ENCODE measurements at regions not wholly inside any gene's neighbourhood (a gene's known extent, or its start where the extent isn't known, plus 50 kb on each side); places are given as distances from the start of the nearest gene placed in this dataset.

- DNase-seq: no peak
- Histone ChIP-seq H3K9ac (ENCODE audit: extremely low read depth, low read length, poor library complexity, severe bottlenecking) (no peak overlapping the region), H3K4me1 (ENCODE audit: control insufficient read depth, insufficient read depth, low read length) (no peaks in the 10 kb centered on the region), H3K36me3 (ENCODE audit: control insufficient read depth, insufficient read depth, low read length) (no peaks in the 10 kb centered on the region), H3K9me3 (ENCODE audit: control insufficient read depth, low read length) (no peaks in the 10 kb centered on the region), H3K27me3 (ENCODE audit: control insufficient read depth, insufficient read depth, low read length, poor library complexity, severe bottlenecking) (no peaks in the 10 kb centered on the region), H3K4me3 (ENCODE audit: low read length) (no peak overlapping the region), H3K27ac (ENCODE audit: low read depth, low read length) (no peak overlapping the region)
- TF ChIP-seq, protein P1, sequence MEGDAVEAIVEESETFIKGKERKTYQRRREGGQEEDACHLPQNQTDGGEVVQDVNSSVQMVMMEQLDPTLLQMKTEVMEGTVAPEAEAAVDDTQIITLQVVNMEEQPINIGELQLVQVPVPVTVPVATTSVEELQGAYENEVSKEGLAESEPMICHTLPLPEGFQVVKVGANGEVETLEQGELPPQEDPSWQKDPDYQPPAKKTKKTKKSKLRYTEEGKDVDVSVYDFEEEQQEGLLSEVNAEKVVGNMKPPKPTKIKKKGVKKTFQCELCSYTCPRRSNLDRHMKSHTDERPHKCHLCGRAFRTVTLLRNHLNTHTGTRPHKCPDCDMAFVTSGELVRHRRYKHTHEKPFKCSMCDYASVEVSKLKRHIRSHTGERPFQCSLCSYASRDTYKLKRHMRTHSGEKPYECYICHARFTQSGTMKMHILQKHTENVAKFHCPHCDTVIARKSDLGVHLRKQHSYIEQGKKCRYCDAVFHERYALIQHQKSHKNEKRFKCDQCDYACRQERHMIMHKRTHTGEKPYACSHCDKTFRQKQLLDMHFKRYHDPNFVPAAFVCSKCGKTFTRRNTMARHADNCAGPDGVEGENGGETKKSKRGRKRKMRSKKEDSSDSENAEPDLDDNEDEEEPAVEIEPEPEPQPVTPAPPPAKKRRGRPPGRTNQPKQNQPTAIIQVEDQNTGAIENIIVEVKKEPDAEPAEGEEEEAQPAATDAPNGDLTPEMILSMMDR (conservative IDR thresholded peaks at IDR 0.05): no peak
- no peaks in the 10 kb centered on the region for H3K9me3 Mint-ChIP-seq
- 90 to 100% methylated on average over 3 to 5 of the region's 5 CpGs for WGBS, 2 experiments (ENCODE audit: insufficient coverage in 1 of 2, insufficient read length in 1 of 2)
- H3K27ac Mint-ChIP-seq: no peak overlapping the region
- H3K36me3 Mint-ChIP-seq (ENCODE audit: low read depth): no peaks in the 10 kb centered on the region
- no peak overlapping the region for H3K4me3 Mint-ChIP-seq
- H3K4me1 Mint-ChIP-seq: peaks cover 15% of the 10 kb centered on the region
- no peaks in the 10 kb centered on the region for H3K27me3 Mint-ChIP-seq (ENCODE audit: insufficient read depth)
These were observed 348.1 kb upstream of the VWC2 start for GRCh38 chr7:49425277-49425818.

- H3K36me3 ChIP-seq (ENCODE audit: control insufficient read depth, insufficient read depth, low read length): no peaks in the 10 kb centered on the region
- H3K4me1 ChIP-seq (ENCODE audit: control insufficient read depth, insufficient read depth, low read length): peaks cover 3% of the 10 kb centered on the region
- DNase-seq: no peak
- TF ChIP-seq, protein P1 (conservative IDR thresholded peaks at IDR 0.05): no peak
- Mint-ChIP-seq H3K4me3 (no peak overlapping the region), H3K27me3 (ENCODE audit: insufficient read depth) (no peaks in the 10 kb centered on the region), H3K27ac (no peak overlapping the region), H3K9me3 (no peaks in the 10 kb centered on the region), H3K36me3 (ENCODE audit: low read depth) (no peaks in the 10 kb centered on the region), H3K4me1 (peaks cover 21% of the 10 kb centered on the region)
- WGBS, 2 experiments (ENCODE audit: insufficient coverage in 1 of 2, insufficient read length in 1 of 2): 92 to 100% methylated on average over 3 to 4 of the region's 4 CpGs
- no peak overlapping the region for H3K4me3 ChIP-seq (ENCODE audit: low read length)
- no peaks in the 10 kb centered on the region for H3K27me3 ChIP-seq (ENCODE audit: control insufficient read depth, insufficient read depth, low read length, poor library complexity, severe bottlenecking)
- H3K27ac ChIP-seq (ENCODE audit: low read depth, low read length): no peak overlapping the region
- no peaks in the 10 kb centered on the region for H3K9me3 ChIP-seq (ENCODE audit: control insufficient read depth, low read length)
- H3K9ac ChIP-seq (ENCODE audit: extremely low read depth, low read length, poor library complexity, severe bottlenecking): no peak overlapping the region
These were observed 341.2 kb upstream of the VWC2 start for GRCh38 chr7:49432254-49432653.

GRCh38 chr7:49433794-49434193, 339.6 kb upstream of the VWC2 start:
- no peaks in the 10 kb centered on the region for H3K27me3 Mint-ChIP-seq (ENCODE audit: insufficient read depth)
- H3K9me3 Mint-ChIP-seq: no peaks in the 10 kb centered on the region
- no peaks in the 10 kb centered on the region for H3K36me3 ChIP-seq (ENCODE audit: control insufficient read depth, insufficient read depth, low read length)
- H3K4me1 Mint-ChIP-seq: peaks cover 21% of the 10 kb centered on the region
- H3K36me3 Mint-ChIP-seq (ENCODE audit: low read depth): no peaks in the 10 kb centered on the region
- H3K9ac ChIP-seq (ENCODE audit: extremely low read depth, low read length, poor library complexity, severe bottlenecking): no peak overlapping the region
- H3K27me3 ChIP-seq (ENCODE audit: control insufficient read depth, insufficient read depth, low read length, poor library complexity, severe bottlenecking): no peaks in the 10 kb centered on the region
- H3K27ac Mint-ChIP-seq: no peak overlapping the region
- no peak overlapping the region for H3K4me3 ChIP-seq (ENCODE audit: low read length)
- H3K4me3 Mint-ChIP-seq: no peak overlapping the region
- no peak overlapping the region for H3K27ac ChIP-seq (ENCODE audit: low read depth, low read length)
- no peak for DNase-seq
- H3K9me3 ChIP-seq (ENCODE audit: control insufficient read depth, low read length): no peaks in the 10 kb centered on the region
- H3K4me1 ChIP-seq (ENCODE audit: control insufficient read depth, insufficient read depth, low read length): peaks cover 3% of the 10 kb centered on the region
- TF ChIP-seq, protein P1 (conservative IDR thresholded peaks at IDR 0.05): no peak
